ENCODE measurements at regions not wholly inside any gene's neighbourhood (a gene's known extent, or its start where the extent isn't known, plus 50 kb on each side); places are given as distances from the start of the nearest gene placed in this dataset.
A peak's percentile ranks its signal among the peaks of the same experiment; 100 is the strongest.
"Not testable (repeated sequence)": the region's sequence is repeated elsewhere in the genome, so short reads cannot be mapped to it uniquely, and the experiment has no call there.

DNA sequence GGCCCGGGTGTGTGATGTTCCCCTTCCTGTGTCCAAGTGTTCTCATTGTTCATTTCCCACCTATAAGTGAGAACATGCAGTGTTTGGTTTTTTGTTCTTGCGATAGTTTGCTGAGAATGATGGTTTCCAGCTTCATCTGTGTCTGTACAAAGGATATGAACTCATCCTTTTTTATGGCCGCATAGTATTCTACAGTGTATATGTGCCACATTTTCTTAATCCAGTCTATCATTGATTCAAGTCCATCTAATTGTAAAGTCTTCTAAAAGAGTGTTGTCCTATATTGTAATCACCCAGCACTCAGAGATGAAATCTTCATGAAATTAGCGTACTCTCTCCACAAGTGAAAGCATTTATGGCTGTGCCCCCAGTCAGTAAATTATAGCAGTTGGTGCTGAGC is 1096.6 kb downstream of the UQCRFS1 start:
- DNase-seq = not testable (repeated sequence)

DNA sequence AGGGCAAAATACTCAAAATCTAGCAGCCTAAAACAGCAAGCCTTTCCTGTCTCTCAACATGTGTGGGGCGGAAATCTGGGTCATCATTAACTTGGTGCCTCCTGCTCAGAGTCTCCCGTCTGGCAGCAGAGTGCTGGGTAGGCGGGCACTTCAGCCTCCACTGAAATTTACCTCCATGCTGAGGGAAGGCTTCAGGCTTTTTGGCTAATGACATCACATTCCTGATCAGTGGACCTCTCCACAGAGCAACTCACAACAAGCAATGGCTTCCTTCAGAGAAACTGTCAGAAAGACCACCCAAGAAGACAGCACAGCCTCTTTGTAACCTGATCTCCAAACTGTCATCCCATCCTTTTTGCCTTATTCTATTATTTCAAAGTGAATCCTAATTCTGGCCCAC is 1109.0 kb downstream of the UQCRFS1 start:
- no peak for DNase-seq

DNA sequence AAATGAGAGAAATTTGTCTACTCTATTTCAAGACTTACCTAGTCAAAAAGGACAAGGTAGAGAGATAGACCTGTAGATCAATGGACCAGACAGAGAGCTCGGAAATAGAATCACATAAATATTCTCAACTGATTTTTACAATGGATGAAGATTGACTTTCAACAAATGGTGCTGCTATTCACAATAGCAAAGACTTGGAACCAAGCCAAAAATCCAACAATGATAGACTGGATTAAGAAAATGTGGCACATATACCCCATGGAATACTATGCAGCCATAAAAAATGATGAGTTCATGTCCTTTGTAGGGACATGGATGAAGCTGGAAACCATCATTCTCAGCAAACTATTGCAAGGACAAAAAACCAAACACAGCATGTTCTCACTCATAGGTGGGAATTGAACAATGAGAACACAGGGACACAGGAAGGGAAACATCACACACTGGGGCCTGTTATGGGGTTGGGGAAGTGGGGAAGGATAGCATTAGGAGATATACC is 1128.2 kb downstream of the UQCRFS1 start:
- DNase-seq = not testable (repeated sequence)

DNA sequence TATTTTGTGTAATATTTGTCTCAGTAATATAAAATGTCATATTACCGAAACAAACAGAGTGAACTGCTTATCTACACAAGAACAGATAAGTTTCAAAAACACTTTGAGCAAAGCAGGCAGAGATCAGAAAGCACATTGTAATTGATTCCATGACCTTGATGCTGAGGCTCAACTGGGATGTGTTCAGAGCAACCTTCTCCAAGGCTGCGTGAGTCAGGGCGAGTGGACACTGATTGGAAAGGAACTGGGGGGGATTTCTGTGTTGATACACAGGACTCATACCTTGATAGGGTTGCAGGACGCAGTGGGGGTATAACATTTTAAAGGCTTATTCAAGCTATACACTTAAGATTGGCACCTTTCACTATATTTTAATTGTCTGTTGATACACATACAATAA is 1136.3 kb downstream of the UQCRFS1 start:
- no peak for DNase-seq

DNA sequence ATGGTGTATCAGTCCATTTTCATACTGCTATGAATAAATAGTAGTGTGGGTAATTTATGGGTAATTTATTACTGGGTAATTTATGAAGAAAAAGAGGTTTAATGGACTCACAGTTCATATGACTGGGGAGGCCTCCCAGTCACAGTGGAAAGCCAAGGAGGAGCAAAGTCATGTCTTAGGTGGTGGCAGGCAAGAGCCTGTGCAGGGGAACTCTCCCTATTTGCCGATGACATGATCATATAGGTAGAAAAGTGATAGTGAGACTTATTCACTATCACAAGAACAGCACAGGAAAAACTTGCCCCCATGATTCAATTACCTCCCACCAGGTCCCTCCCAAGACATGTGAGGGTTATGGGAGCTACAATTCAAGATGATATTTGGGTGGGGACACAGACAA is 1137.7 kb downstream of the UQCRFS1 start:
- DNase-seq = no peak

DNA sequence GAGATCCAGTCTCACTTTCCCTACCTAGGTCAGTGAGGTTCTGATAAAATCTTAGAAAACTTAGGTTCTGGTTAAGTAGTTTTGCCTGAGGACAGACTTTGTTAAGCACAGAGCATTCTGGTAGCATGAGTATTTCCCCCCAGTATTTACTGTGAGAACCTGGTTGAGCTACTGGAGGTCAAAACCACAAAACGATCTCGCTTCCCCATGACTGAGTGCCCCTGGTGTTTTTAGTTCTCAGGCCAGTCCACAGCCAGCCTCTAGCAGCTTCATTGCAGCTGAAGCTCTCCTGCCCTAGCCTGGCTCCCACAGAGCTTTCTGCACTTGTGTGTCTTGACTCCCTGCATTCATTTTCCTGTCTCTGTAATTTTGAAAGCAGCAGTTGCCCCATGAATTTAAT is 1138.2 kb downstream of the UQCRFS1 start:
- DNase-seq = no peak

DNA sequence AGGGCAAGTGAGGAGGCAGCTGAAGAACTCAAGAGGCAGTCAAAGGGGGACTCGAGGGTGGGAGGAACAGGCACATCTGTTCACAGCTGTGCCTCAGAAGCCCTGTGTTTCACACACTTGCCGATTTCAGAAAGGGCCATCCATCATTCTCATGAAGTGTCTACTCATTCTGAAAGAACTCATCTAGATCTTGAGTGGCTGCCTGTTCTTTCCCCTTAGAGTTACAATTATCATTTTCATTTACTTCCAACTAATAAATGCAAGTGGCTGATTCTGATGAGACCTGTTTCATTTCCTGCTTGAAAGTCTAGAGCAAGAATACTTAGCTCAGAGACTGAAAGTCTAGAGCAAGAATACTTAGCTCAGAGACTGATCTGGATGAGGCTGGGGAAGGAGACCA is 1145.1 kb downstream of the UQCRFS1 start:
- DNase-seq = no peak

DNA sequence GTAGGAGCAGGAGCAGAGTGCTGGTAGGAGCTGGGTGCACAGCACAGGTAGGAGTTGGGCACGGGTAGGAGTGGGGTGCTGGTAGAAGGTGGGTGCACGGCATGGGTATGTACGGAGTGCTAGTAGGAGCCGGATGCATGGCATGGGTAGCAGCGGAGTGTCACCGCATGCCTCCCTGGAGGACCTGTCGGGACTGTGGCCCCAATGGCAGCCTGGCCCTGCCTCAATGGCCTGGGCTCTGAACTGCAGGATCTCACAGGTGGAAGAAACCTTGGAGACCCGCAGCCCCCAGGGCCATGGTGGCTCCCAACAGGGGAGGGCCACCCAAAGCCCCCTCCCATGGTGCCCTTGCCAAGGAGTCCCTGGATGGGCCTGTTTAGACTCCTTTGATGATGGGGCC is 1146.0 kb downstream of the UQCRFS1 start:
- DNase-seq = no peak

DNA sequence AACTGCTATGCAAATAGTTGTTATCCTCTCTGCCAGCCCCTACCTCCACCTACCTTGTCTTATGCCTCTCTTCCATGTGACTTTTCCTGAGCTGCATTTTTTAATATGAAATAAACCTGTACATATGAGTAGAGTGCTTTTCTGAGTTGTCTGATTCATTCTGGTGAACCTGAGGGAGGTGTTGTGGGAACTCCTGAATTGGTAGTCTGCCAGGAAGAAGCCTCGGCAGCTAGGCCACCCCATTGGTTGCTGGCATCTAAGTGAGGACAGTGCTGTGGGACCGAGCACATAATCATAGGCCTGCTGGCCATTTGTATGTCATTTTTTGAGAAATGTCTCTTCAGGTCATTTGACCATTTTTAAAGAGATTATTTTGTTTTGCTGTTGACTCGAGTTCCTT is 1146.8 kb downstream of the UQCRFS1 start:
- DNase-seq = no peak

DNA sequence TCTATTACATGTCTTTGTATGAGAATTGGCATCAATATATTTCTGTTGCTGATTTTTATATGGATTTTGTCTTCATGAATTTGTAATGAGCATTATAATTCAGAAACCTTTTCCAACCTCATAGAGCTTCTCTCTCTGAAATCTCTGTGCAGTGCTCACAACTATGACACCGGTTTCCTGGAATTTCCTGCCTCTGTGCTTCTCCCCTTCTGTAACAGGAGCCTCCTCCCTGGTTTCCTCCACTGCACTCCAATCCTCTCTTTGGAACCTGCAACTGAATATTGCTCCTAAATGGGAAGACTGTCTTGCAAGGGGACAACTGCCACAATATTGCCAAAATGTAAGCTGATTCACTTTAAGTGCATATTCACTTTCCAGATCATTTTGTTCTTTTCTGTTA is 1147.9 kb downstream of the UQCRFS1 start:
- no peak for DNase-seq

DNA sequence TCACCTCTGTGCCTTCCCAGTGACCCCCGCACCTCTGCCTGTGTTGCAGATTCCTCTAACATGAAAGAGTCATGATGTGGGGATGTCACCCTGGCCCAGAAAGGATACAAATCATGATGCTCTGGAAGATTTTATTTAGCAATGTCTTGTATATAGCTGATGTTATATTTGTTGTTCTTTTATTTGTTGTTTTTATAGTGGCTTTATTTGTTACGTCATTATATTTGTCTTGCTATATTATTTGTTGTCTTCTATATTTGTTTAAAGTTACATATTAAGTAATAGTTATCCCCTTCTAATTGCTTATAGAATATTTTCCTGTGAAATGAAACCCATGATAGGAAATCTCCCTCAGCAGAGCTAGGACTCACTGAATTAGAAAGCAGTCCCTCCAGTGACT is 1149.2 kb downstream of the UQCRFS1 start:
- no peak for DNase-seq

DNA sequence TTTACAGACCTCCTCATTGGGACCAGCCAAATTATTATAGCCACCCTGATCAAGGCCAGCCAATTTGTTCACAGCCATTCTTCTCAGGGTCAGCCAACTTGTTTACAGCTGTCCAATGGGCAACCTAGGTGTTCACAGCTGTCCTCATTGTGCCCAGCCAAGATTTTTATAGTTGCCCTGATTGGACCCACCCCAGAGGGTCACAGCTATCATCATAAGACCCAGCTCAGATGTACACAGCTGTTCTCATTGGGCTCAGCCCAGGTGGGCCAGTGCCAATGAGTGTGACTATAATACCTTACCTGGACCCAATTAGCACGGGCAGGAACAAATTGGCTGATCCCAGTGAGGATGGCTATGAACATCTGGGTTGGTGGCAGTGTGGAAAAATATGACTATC is 1151.8 kb downstream of the UQCRFS1 start:
- no peak for DNase-seq

DNA sequence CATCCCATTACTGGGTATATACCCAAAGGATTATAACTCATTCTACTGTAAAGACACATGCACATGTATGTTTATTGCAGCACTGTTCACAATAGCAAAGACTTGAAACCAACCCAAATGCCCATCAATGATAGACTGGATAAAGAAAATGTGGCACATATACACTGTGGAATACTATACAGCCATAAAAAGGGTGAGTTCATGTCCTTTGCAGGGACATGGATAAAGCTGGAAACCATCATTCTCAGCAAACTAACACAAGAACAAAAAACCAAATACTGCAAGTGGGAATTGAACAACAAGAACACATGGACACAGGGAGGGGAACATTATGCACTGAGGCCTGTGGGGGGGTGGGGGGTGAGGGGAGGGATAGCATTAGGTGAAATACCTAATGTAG is 1155.9 kb downstream of the UQCRFS1 start:
- not testable (repeated sequence) for DNase-seq

DNA sequence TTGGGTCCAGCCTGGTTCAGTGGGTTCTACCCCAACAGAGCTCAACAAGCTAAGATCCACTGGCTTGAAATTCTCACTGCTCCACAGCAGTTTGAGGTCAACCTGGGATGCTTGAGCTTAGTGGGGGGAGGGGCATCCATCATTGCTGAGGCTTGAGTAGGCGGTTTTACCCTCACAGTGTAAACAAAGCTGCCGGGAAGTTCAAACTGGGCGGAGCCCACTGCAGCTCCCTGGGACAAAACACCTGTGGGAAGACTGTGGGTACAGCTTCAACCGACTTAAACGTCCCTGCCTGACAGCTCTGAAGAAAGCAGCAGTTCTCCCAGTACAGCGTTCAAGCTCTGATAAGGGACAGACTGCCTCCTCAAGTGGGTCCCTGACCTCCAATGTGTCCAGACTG is 1161.9 kb downstream of the UQCRFS1 start:
- no peak for DNase-seq

DNA sequence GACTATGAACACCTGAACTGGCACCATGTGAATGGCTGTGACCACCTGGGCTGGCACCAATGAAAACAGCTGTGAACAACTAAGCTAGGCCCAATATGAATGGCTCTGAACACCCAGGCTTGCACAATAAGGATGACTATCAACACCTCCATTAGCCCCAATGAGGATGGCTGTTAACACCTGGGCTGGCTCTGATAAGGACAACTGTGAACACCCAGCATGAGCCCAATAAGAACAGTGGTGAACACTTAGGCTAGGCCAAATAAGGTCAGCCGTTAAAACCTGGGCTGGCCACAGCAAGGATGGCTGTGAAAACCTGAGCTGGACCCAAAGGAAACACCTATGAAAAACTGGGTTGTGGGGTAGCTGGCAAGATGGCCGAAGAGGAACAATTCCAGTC is 1163.1 kb downstream of the UQCRFS1 start:
- DNase-seq = no peak

DNA sequence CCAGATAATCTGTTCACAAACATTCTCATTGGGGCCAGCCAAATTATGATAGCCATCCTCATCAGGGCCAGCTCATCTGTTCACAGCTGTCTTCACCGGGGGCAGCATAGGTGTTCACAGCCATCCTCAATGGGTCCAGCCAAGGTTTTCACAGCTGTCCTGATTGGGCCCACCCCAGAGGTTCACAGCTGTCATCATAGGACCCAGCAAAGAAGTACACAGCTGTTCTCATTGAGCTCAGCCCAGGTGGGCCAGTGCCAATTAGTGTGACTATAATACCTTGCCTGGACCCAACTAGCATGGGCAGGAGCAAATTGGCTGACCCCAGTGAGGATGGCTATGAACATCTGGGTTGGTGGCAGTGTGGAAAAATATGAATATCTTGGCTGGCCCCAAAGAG is 1166.0 kb downstream of the UQCRFS1 start:
- DNase-seq = no peak

DNA sequence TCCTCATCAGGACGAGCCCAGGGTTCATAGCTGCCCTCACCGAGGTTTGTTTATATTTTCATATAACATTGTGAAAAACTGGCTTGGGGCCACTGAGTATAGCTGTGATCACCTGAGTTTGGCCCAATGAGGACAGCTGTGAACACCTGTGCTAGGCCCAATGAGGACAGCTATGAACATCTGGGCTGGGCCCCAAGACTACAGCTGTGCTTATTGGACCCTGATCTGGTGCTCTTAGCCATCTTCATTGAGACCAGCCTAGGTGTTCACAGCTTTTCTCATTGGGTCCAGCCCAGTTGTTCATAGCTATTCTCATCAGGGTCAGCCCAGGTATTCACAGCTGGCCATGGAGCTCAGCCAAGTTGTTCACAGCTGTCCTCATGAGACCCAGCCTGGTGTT is 1167.3 kb downstream of the UQCRFS1 start:
- no peak for DNase-seq

DNA sequence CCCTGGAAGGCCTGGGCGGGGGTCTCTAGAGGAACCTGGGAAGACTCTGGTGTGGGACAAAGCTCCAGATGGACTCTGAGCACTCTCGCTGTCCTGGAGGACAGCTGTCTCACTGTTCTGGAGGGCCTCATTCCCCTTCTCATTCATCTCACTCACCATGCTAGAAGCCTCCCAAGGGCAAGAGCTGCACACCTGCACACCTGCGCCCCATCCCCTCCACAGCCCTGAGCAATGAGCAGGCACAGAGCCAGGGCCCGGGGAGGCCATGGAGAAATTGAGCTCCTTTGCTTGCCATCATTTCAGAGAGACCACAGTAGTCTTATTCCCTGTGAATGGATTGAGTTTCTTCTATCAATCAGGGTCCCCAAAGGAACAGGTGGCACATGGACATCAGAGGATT is 1168.5 kb downstream of the UQCRFS1 start:
- DNase-seq = no peak

DNA sequence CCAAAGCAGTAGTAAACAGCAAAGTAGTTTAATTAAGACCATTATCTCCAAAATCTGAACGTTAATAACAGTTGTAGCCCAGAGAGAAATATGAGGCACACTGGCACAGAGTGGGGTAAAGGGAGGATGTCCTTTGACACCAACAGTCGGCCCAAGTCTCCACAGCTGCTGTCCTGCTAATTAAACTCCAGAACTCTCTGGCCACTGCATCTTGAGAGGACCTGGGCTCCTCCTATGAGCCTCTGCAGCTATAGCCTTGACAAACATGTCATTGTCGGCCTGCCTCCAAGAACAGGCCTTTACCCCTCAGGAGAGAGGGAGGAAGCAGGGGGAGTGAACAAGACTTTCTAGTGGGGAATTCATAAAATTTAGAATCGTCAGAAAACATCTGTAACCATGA is 1170.4 kb downstream of the UQCRFS1 start:
- DNase-seq = no peak

DNA sequence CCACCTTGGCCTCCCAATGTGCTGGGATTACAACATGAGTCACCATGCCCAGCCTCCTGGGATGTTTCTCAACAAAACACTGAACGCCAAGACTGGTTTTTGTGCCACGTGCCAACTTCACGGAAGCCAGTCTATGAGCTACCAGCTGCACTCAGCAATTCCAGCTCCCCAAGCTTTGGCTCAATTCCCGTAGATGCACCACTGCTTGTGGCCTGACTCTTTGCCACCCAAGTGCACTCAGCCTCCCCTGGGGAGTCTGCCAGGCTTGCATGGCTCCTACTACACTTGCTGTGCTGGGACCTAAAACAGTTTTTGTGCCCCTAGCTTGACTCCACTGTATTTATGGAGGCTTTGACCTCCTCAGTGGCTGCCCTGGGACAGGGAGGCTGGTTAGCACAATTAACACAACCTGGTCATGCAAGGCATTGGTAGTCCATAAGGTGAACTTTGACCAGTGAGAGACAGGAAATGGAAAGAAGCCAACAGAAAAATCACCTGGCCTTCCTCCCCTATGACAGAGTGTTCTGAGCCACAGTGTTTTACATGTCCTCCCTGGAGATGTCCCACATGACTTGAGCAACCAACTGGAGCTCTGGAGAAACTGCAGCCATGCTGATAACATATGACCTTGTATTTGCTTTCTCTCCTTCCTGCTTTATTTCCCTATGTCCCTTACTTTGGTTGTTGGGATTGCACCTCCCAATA is 1173.1 kb downstream of the UQCRFS1 start:
- DNase-seq = peak; percentile 1

DNA sequence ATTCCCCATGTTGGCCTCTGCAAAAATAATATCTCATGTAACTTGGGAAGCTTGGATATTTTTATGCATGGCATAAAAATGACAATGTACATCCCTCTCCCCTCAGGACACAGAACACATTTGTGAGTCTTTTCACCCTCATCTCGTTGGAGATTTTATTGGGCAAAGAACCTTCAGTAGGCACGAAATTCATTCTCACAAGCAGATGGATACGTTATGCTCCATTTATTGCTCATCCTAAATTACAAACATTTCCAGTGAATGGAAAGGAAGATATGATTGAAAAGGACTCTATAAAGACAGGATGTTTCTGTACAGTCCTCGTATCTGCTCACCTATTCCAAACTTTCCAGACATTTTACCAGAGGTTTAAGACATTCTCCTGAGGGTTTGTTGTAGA is 1175.8 kb downstream of the UQCRFS1 start:
- DNase-seq = no peak

DNA sequence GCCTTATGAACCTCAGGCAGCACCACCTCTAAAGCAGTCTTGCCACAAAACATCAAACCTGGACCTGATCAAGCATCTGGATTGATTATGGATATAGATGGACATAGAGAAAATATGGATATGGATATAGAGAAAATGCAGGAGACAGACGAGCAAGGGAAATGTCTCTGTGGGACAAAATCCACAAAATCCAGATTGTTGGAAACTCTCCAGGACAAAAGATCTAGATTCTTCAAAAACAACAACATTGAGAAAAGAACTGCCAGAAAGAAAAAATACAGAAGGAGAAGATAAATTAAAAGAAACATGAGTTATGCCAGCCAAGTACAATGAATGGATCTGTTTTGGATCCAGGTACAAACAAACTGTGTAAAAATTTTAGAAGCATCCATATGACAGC is 1176.5 kb downstream of the UQCRFS1 start:
- DNase-seq = no peak

DNA sequence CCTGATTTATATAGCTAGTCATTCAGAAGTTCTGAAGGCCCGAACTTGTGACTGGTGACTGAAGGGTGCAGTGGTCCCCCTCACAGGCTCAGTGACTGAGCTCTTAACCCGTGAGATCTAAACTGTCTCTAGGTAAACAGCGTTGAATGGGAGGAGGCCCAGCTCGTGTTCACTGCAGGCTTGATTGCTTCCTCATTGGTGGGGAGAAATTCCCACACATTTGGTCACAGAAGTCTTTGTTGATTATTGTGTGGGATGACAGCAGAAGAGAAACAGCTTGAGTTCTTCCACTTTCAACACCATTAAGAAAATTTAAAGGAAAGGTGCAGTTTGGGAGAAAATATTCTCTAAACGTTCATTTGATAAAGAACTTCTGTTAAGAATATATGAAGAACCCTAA is 1178.0 kb downstream of the UQCRFS1 start:
- DNase-seq = no peak

DNA sequence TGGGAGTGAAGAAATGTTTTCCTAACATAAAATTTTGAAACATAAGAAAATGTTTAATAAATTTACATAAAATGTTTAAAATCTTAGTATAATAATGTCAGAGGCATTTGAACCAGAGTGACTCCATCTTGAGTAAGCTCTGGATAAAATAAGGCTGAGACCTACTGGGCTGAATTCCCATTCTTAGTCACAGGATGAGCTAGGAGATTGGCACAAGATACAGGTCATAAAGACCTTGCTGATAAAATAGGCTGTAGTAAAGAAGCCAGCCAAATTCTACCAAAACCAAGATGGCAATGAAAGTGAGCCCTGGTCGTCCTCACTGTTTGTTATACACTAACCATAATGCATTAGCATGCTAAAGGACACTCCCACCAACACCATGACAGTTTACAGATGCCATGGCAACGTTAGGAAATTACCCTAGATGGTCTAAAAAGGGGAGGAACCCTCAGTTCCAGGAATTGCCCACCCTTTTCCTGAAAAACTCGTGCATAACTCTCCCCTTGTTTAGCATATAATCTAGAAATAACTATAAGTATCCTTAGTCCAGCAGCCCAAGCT is 1184.0 kb downstream of the UQCRFS1 start:
- no peak for DNase-seq

DNA sequence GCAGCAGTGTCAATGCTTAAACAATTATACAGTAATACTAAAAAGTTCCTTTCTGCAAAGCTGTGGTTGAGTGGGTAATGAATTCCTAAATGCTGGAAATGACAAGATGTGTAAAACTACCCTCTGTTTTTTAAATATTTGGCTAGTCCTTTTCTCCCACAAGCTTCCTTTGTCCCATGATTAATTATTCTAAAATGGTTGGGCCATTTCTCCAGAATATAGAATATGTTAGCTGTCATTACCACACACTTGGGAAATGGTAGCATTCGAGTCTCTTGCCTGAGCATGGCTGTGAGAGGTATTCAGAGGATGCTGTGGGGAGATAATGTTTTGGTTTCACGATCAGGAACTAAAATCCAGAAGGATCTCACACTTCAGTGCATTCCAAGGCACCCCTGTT is 1185.8 kb downstream of the UQCRFS1 start:
- DNase-seq = no peak
